Right lobe of liver (tissue), 6 donors: ENCODE measurements at regions not wholly inside any gene's neighbourhood (a gene's known extent, or its start where the extent isn't known, plus 50 kb on each side); places are given as distances from the start of the nearest gene placed in this dataset.
"Not testable (repeated sequence)": the region's sequence is repeated elsewhere in the genome, so short reads cannot be mapped to it uniquely, and the experiment has no call there.

Experiments used
- ATAC-seq, 4 donors: fragments of 200-7000 bp; cut with Tn5 transposase; one replicate each; pipeline ENCODE4 v1.9.1; 2020; ENCODE audit warnings: mild to moderate bottlenecking in 4 of 4, moderate library complexity in 4 of 4
- DNase-seq, 3 donors: peaks; one replicate each; pipeline ENCODE4 v3.0.0-alpha.2; 2020
- H3K27ac ChIP-seq, 3 donors: fragments of 200-600 bp; one replicate each; pipeline ENCODE4 v1.8.0; 2022
- H3K27me3 ChIP-seq, 2 donors: fragments of 200-600 bp; one replicate each; pipeline ENCODE4 v1.8.0; 2022
- H3K36me3 ChIP-seq, 4 donors: fragments of 200-600 bp; sonication (generic) in 1 of 4; one replicate each; pipeline versions ENCODE4 v1.5.1 to v1.8.0; 2017 to 2022; ENCODE audit warnings: control low read depth in 1 of 4
- H3K4me1 ChIP-seq, 4 donors: fragments of 200-600 bp; sonication (generic) in 1 of 4; one replicate each; pipeline versions ENCODE4 v1.5.1 to v1.8.0; 2017 to 2022; ENCODE audit warnings: control low read depth in 1 of 4
- H3K4me3 ChIP-seq, 3 donors: fragments of 200-600 bp; one replicate each; pipeline ENCODE4 v1.8.0; 2022
- H3K9me3 ChIP-seq, 4 donors: fragments of 200-600 bp; sonication (generic) in 1 of 4; one replicate each; pipeline versions ENCODE4 v1.5.1 to v1.8.0; 2017 to 2022; ENCODE audit warnings: control low read depth in 1 of 4
- POLR2A ChIP-seq: fragments of 450-650 bp; IDR thresholded peaks from one replicate; pipeline ENCODE4 v1.6.1; 2017; ENCODE audit warnings: antibody characterized with exemption, mild to moderate bottlenecking
- WGBS: methylation state at CpG from one replicate; pipeline ENCODE4 v1.1.6; 2018; ENCODE audit warnings: low coverage, low lambda C conversion rate; ENCODE audit not compliant: insufficient coverage; ENCODE audit errors: missing lambda C conversion rate; 5-methylcytosine and 5-hydroxymethylcytosine counted together
- intact Hi-C, 2 donors: fragments of 100-400 bp; cut with DNase I; formaldehyde crosslinking; loops; one replicate each; pipeline versions ENCODE4 v1.11.2 to v1.14.1; 2022
- TF ChIP-seq, protein P1 (sequence below), 4 donors: fragments of 200-600 bp in 3 of 4; fragments of 450-650 bp in 1 of 4; IDR thresholded peaks; one replicate each; pipeline versions ENCODE4 v1.5.1 to v1.8.0; 2016 to 2022; ENCODE audit warnings: antibody characterized with exemption in 4 of 4, mild to moderate bottlenecking in 2 of 4
- donor health status: DM: no; HTN: yes; CAD: no.
- donor health status: DM: no; HTN: no; CAD: no.
- donor health status: DM: no; HTN: no; CAD: no.
- donor health status: DM: no; HTN: yes; CAD: no.
- donor health status: DM: no; HTN: yes; CAD: no.

DNA sequence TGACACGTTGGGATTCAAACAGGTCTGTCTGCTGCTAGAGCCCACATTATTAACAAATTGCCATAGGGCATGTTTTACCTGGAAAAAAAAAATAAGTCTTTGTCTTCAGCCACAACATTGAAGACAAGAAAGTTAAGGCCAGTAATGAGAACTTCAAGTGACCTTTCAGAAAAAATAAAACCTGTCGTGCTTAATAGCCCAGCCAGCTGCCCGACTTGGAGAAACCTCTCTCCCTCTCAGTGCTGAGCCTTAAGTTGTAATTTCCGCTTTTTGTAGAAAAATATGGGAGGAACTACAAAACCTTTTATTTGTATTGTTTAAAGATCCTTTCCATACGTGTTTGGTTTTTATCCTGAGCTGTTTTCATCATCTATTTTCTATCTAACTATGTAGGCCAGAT is 454.3 kb upstream of the SLITRK6 start:
- H3K4me1 ChIP-seq, ATAC-seq, H3K9me3 ChIP-seq, H3K27ac ChIP-seq, H3K27me3 ChIP-seq, DNase-seq, H3K4me3 ChIP-seq, H3K36me3 ChIP-seq, intact Hi-C loops: not testable (repeated sequence)
- WGBS, result no CpG with 5 or more reads among the region's 5 CpGs

DNA sequence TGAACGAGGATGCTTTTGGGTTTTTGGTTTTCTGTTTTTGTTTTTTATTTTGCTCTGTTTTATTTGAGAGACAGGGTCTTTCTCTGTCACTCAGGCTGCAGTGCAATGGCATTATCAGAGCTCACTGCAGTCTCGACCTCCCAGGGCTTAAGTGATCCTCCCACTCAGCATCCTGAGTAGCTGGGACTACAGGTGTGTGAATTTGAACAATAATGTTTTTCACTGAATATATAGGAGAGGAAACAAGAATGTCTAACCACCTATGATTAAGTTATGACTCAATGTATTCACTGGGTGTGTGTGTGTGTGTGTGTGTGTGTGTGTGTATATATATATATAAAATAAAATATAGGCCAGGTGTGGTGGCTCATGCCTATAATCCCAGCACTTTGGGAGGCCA is 456.6 kb upstream of the SLITRK6 start:
- H3K4me3 ChIP-seq, ATAC-seq, H3K27ac ChIP-seq, intact Hi-C loops, H3K27me3 ChIP-seq, H3K9me3 ChIP-seq, DNase-seq, H3K36me3 ChIP-seq, H3K4me1 ChIP-seq: not testable (repeated sequence)
- no CpG with 5 or more reads among the region's 2 CpGs for WGBS

DNA sequence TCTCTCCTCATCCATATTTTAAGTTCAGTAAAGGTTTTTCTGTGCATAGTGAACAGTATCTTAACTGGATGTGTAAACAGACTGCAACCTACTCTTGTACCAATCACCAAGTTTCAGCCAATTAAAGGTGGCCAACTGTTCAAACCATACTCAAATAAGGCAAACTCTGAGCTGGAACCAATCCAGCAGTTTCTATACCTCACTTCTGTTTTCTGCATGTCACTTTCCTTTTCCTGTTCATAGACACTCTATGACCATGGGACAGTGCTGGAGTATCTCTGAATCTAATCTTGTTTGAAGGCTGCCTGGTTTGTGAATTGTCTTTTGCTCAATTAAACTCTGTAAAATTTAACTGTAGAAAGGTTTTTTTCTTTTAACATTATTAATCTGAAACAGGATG is 470.3 kb upstream of the SLITRK6 start:
- H3K27ac ChIP-seq, result no peak overlapping the region
- intact Hi-C loops, result no loop called here
- no peaks in the 10 kb centered on the region for H3K4me1 ChIP-seq
- DNase-seq, result no peak
- no peaks in the 10 kb centered on the region for H3K9me3 ChIP-seq
- TF ChIP-seq POLR2A, result no peak
- TF ChIP-seq, protein P1, sequence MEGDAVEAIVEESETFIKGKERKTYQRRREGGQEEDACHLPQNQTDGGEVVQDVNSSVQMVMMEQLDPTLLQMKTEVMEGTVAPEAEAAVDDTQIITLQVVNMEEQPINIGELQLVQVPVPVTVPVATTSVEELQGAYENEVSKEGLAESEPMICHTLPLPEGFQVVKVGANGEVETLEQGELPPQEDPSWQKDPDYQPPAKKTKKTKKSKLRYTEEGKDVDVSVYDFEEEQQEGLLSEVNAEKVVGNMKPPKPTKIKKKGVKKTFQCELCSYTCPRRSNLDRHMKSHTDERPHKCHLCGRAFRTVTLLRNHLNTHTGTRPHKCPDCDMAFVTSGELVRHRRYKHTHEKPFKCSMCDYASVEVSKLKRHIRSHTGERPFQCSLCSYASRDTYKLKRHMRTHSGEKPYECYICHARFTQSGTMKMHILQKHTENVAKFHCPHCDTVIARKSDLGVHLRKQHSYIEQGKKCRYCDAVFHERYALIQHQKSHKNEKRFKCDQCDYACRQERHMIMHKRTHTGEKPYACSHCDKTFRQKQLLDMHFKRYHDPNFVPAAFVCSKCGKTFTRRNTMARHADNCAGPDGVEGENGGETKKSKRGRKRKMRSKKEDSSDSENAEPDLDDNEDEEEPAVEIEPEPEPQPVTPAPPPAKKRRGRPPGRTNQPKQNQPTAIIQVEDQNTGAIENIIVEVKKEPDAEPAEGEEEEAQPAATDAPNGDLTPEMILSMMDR (IDR thresholded peaks at IDR 0.05), result no peak
- no peak overlapping the region for H3K4me3 ChIP-seq
- ATAC-seq, result no peak
- H3K27me3 ChIP-seq, result no peaks in the 10 kb centered on the region
- H3K36me3 ChIP-seq, result no peaks in the 10 kb centered on the region

DNA sequence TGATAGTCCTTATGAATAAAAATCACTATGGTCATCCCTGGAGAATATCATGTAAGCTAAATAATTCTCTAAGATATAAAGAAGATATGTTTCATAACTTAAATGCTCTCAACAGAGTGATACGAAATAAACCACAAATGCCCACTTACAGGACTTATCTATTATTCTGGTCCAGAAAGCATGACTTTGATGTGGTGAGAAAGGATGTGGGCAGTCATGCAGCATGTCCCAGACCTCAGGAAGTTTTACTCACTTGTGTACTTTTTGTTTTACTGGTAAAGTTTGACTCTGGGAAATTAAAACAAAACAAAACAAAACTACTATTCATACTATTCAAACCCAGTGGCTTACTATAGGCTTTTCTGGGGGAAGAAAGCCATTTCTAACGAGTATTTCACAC is 483.2 kb upstream of the SLITRK6 start:
- H3K4me3 ChIP-seq, result no peak overlapping the region
- DNase-seq, result no peak
- WGBS, result 8% methylated on average over 2 of the region's 2 CpGs

DNA sequence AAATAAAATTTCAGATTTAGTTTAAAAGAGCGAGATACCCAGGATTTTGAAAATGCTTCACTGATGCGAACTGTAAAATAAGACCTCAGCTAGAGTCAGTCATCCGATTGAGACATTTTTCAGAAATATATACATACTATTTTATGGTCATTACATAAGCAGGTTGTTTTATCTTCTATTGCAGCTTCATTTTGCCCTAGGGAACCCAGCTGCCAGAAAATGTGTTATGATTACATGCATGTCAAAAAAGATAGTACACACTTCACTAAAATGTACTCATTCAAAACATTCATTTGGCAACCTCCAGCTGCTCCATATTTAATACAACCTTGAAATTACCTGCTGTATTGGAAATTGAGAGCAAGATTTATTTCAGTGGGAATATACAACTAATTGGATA is 483.8 kb upstream of the SLITRK6 start:
- 71% methylated on average over 3 of the region's 3 CpGs for WGBS

More for the DNA sequence above, 483.2 kb upstream of the SLITRK6 start:
- ATAC-seq, result no peak
- H3K36me3 ChIP-seq, result no peaks in the 10 kb centered on the region
- no peak overlapping the region for H3K27ac ChIP-seq
- no peaks in the 10 kb centered on the region for H3K27me3 ChIP-seq
- no peaks in the 10 kb centered on the region for H3K9me3 ChIP-seq
- no peak for TF ChIP-seq POLR2A
- TF ChIP-seq, protein P1 (IDR thresholded peaks at IDR 0.05), result no peak
- intact Hi-C loops, result no loop called here
- H3K4me1 ChIP-seq, result no peaks in the 10 kb centered on the region

More for the DNA sequence above, 483.8 kb upstream of the SLITRK6 start:
- Histone ChIP-seq H3K27me3 (no peaks in the 10 kb centered on the region), H3K9me3 (no peaks in the 10 kb centered on the region), H3K36me3 (no peaks in the 10 kb centered on the region), H3K4me1 (no peaks in the 10 kb centered on the region), H3K4me3 (no peak overlapping the region), H3K27ac (no peak overlapping the region)
- TF ChIP-seq POLR2A, result no peak
- TF ChIP-seq, protein P1 (IDR thresholded peaks at IDR 0.05), result no peak
- DNase-seq, result no peak
- intact Hi-C loops, result no loop called here
- ATAC-seq, result no peak
